Stomach (tissue), 8 donors: ENCODE measurements at regions not wholly inside any gene's neighbourhood (a gene's known extent, or its start where the extent isn't known, plus 50 kb on each side); places are given as distances from the start of the nearest gene placed in this dataset.

ENCODE experiments used
- DNase-seq, 2 donors: peaks; one replicate each; pipeline versions ENCODE4 v3.0.0 to v3.0.0-alpha.2; 2013 to 2019
- H3K27ac ChIP-seq, 5 donors: fragments of 200-600 bp in 4 of 5; sonication (generic) in 4 of 5; one replicate each; pipeline ENCODE4 v1.5.1; 2013 to 2019; ENCODE audit warnings: mild to moderate bottlenecking in 1 of 5, moderate library complexity in 1 of 5
- H3K27me3 ChIP-seq, 3 donors: fragments of 200-600 bp; sonication (generic); one replicate each; pipeline ENCODE4 v1.5.1; 2017 to 2019; ENCODE audit warnings: mixed run types in 1 of 3
- H3K36me3 ChIP-seq, 4 donors: fragments of 200-600 bp; sonication (generic); 1 replicate in 3 of 4; 2 replicates in 1 of 4; pipeline ENCODE4 v1.5.1; 2016 to 2019
- H3K4me1 ChIP-seq, 4 donors: fragments of 200-600 bp; sonication (generic); one replicate each; pipeline ENCODE4 v1.5.1; 2016 to 2019
- H3K4me3 ChIP-seq, 4 donors: fragments of 200-600 bp; sonication (generic) in 3 of 4; one replicate each; pipeline ENCODE4 v1.5.1; 2016 to 2019; ENCODE audit warnings: mild to moderate bottlenecking in 1 of 4
- H3K9me3 ChIP-seq, 4 donors: fragments of 200-600 bp; sonication (generic); one replicate each; pipeline ENCODE4 v1.5.1; 2016 to 2019
- CTCF ChIP-seq, 7 experiments: fragments of 450-650 bp in 4 of 7; fragments of 200-600 bp in 3 of 7; sonication (generic) in 3 of 7; IDR thresholded peaks; one replicate each; pipeline ENCODE4 v1.5.1; 2016 to 2019; ENCODE audit warnings: antibody characterized with exemption in 7 of 7, control low read depth in 2 of 7, mild to moderate bottlenecking in 1 of 7
- EP300 ChIP-seq: sonication (generic); formaldehyde crosslinking; IDR thresholded peaks from one replicate; pipeline ENCODE4 v1.6.1; 2017; ENCODE audit warnings: antibody characterized with exemption
- POLR2A ChIP-seq, 4 donors: fragments of 450-650 bp; IDR thresholded peaks; one replicate each; pipeline ENCODE4 v1.6.1; 2016; ENCODE audit warnings: antibody characterized with exemption in 4 of 4, control low read depth in 2 of 4, mild to moderate bottlenecking in 1 of 4, moderate library complexity in 1 of 4
- POLR2AphosphoS5 ChIP-seq, 3 donors: sonication (generic); formaldehyde crosslinking; IDR thresholded peaks; one replicate each; pipeline ENCODE4 v1.6.1; 2016; ENCODE audit warnings: antibody characterized with exemption in 3 of 3
- WGBS, 5 donors: extraction: QIAGEN DNeasy Blood & Tissue Kit in 3 of 5; methylation state at CpG; one replicate each; pipeline versions ENCODE4 v1.1.5 to v1.1.7; 2013 to 2018; 5-methylcytosine and 5-hydroxymethylcytosine counted together
- intact Hi-C: fragments of 100-400 bp; cut with DNase I; formaldehyde crosslinking; loops from one replicate; pipeline ENCODE4 v1.15.1; 2023; ENCODE audit warnings: low total_unique reads
- donor health status: healthy with polysubstance abuse.
- donor health status: Bipolar disorder and iron deficiency.
- donor health status: healthy.

- intact Hi-C loops = no loop called here
- no peak for DNase-seq
- Histone ChIP-seq H3K36me3 (no peaks in the 10 kb centered on the region), H3K27ac (no peak overlapping the region), H3K9me3 (no peaks in the 10 kb centered on the region), H3K4me1 (no peaks in the 10 kb centered on the region), H3K4me3 (no peak overlapping the region), H3K27me3 (no peaks in the 10 kb centered on the region)
- 55 to 95% (median 77%) methylated on average over 3 of the region's 3 CpGs for WGBS, 5 donors
- no peak for TF ChIP-seq EP300
- TF ChIP-seq CTCF (IDR thresholded peaks at IDR 0.05) = no peak
- TF ChIP-seq POLR2A (IDR thresholded peaks at IDR 0.05) = no peak
- TF ChIP-seq POLR2AphosphoS5 (IDR thresholded peaks at IDR 0.05) = no peak
Measured at GRCh38 chr2:214649440-214650205, 159.9 kb downstream of the BARD1 start.

- intact Hi-C loops = no loop called here
- no peaks in the 10 kb centered on the region for H3K4me1 ChIP-seq
- no peak for TF ChIP-seq CTCF (IDR thresholded peaks at IDR 0.05)
- TF ChIP-seq EP300 = no peak
- no peak for TF ChIP-seq POLR2A (IDR thresholded peaks at IDR 0.05)
- TF ChIP-seq POLR2AphosphoS5 (IDR thresholded peaks at IDR 0.05) = no peak
- WGBS, 5 donors = 61 to 69% (median 64%) methylated on average over 2 of the region's 2 CpGs
- no peak overlapping the region for H3K27ac ChIP-seq
- H3K36me3 ChIP-seq = no peaks in the 10 kb centered on the region
- DNase-seq = no peak
- H3K27me3 ChIP-seq = no peaks in the 10 kb centered on the region
- H3K4me3 ChIP-seq = no peak overlapping the region
- H3K9me3 ChIP-seq = no peaks in the 10 kb centered on the region
Measured at GRCh38 chr2:214648520-214648919, 161.0 kb downstream of the BARD1 start.

GRCh38 chr2:214631406-214631805 is 178.1 kb downstream of the BARD1 start:
- no peaks in the 10 kb centered on the region for H3K27me3 ChIP-seq
- H3K4me3 ChIP-seq = no peak overlapping the region
- TF ChIP-seq EP300 (no peak), POLR2AphosphoS5 (IDR thresholded peaks at IDR 0.05) (no peak), POLR2A (IDR thresholded peaks at IDR 0.05) (no peak), CTCF (IDR thresholded peaks at IDR 0.05) (no peak)
- intact Hi-C loops = no loop called here
- no peak for DNase-seq
- no peak overlapping the region for H3K27ac ChIP-seq
- H3K4me1 ChIP-seq = no peaks in the 10 kb centered on the region
- 26 to 34% (median 27%) methylated on average over 2 of the region's 2 CpGs for WGBS, 5 donors
- H3K9me3 ChIP-seq = no peaks in the 10 kb centered on the region
- no peaks in the 10 kb centered on the region for H3K36me3 ChIP-seq

- Histone ChIP-seq H3K27me3 (no peaks in the 10 kb centered on the region), H3K4me3 (no peak overlapping the region), H3K4me1 (no peaks in the 10 kb centered on the region), H3K27ac (no peak overlapping the region), H3K36me3 (no peaks in the 10 kb centered on the region), H3K9me3 (no peaks in the 10 kb centered on the region)
- intact Hi-C loops = no loop called here
- WGBS, 5 donors = 47 to 68% (median 57%) methylated on average over 3 of the region's 3 CpGs
- DNase-seq = peak in 1 of 2 donors; percentile 2
- TF ChIP-seq POLR2A (IDR thresholded peaks at IDR 0.05) = no peak
- TF ChIP-seq EP300 = no peak
- no peak for TF ChIP-seq POLR2AphosphoS5 (IDR thresholded peaks at IDR 0.05)
- no peak for TF ChIP-seq CTCF (IDR thresholded peaks at IDR 0.05)
Measured at GRCh38 chr2:214630402-214631045, 179.0 kb downstream of the BARD1 start.
